ENCODE measurements at regions not wholly inside any gene's neighbourhood (a gene's known extent, or its start where the extent isn't known, plus 50 kb on each side); places are given as distances from the start of the nearest gene placed in this dataset.

GRCh38 chr15:87710406-87710805, 546.1 kb downstream of the NTRK3 start:
- TF ChIP-seq SUZ12 (IDR thresholded peaks at IDR 0.05) (no peak), ELF4 (IDR thresholded peaks at IDR 0.05) (no peak), TARDBP (IDR thresholded peaks at IDR 0.05) (no peak), FOXM1 (IDR thresholded peaks at IDR 0.05; ENCODE audit: borderline replicate concordance) (no peak), SP1 (IDR thresholded peaks at IDR 0.05) (no peak), BHLHE40 (IDR thresholded peaks at IDR 0.05; ENCODE audit: borderline replicate concordance) (no peak), HDGF (IDR thresholded peaks at IDR 0.05; ENCODE audit: borderline replicate concordance) (no peak), PKNOX1 (IDR thresholded peaks at IDR 0.05) (no peak), ARNT (IDR thresholded peaks at IDR 0.05) (no peak), FOXK2 (IDR thresholded peaks at IDR 0.05) (no peak), NFRKB (IDR thresholded peaks at IDR 0.05) (no peak), ZNF384 (IDR thresholded peaks at IDR 0.05) (no peak), FOXA1 (IDR thresholded peaks at IDR 0.05) (no peak)
